Testis (tissue), 2 donors: ENCODE measurements at regions not wholly inside any gene's neighbourhood (a gene's known extent, or its start where the extent isn't known, plus 50 kb on each side); places are given as distances from the start of the nearest gene placed in this dataset.

Experiments used
- POLR2A ChIP-seq: fragments of 450-650 bp; IDR thresholded peaks from one replicate; pipeline ENCODE4 v1.6.1; 2017; ENCODE audit warnings: antibody characterized with exemption, mild to moderate bottlenecking, moderate library complexity
- TF ChIP-seq, protein P1 (sequence below), 3 experiments: fragments of 450-650 bp in 2 of 3; fragments of 200-600 bp in 1 of 3; sonication (generic) in 1 of 3; IDR thresholded peaks; one replicate each; pipeline ENCODE4 v1.5.1; 2016 to 2019; ENCODE audit warnings: antibody characterized with exemption in 3 of 3, mild to moderate bottlenecking in 2 of 3, moderate library complexity in 1 of 3

- TF ChIP-seq POLR2A, result no peak
- TF ChIP-seq, protein P1, sequence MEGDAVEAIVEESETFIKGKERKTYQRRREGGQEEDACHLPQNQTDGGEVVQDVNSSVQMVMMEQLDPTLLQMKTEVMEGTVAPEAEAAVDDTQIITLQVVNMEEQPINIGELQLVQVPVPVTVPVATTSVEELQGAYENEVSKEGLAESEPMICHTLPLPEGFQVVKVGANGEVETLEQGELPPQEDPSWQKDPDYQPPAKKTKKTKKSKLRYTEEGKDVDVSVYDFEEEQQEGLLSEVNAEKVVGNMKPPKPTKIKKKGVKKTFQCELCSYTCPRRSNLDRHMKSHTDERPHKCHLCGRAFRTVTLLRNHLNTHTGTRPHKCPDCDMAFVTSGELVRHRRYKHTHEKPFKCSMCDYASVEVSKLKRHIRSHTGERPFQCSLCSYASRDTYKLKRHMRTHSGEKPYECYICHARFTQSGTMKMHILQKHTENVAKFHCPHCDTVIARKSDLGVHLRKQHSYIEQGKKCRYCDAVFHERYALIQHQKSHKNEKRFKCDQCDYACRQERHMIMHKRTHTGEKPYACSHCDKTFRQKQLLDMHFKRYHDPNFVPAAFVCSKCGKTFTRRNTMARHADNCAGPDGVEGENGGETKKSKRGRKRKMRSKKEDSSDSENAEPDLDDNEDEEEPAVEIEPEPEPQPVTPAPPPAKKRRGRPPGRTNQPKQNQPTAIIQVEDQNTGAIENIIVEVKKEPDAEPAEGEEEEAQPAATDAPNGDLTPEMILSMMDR (IDR thresholded peaks at IDR 0.05), result peak in 1 of 3 experiments; percentile 15
Observed at GRCh38 chr14:38016497-38016896, 191.2 kb upstream of the SSTR1 start.
